HCEC 1CT (cell line): ENCODE measurements at regions not wholly inside any gene's neighbourhood (a gene's known extent, or its start where the extent isn't known, plus 50 kb on each side); places are given as distances from the start of the nearest gene placed in this dataset.
"Not testable (repeated sequence)": the region's sequence is repeated elsewhere in the genome, so short reads cannot be mapped to it uniquely, and the experiment has no call there.

ENCODE experiments used
- DNase-seq: peaks from one replicate; pipeline ENCODE4 v3.0.0-alpha.2; 2017

- not testable (repeated sequence) for DNase-seq
Observed at GRCh38 chr7:35910621-35911020, 109.8 kb downstream of the SEPTIN7 start.

- DNase-seq = not testable (repeated sequence)
Observed at GRCh38 chr7:35913350-35913749, 112.5 kb downstream of the SEPTIN7 start.

- not testable (repeated sequence) for DNase-seq
Observed at GRCh38 chr7:35914214-35914613, 113.4 kb downstream of the SEPTIN7 start.

GRCh38 chr7:35915247-35915955 is 114.5 kb downstream of the SEPTIN7 start:
- DNase-seq = not testable (repeated sequence)

GRCh38 chr7:35918217-35918616 is 117.4 kb downstream of the SEPTIN7 start:
- not testable (repeated sequence) for DNase-seq

- DNase-seq = not testable (repeated sequence)
Observed at GRCh38 chr7:35919607-35920006, 118.8 kb downstream of the SEPTIN7 start.

GRCh38 chr7:35921338-35921737 is 120.5 kb downstream of the SEPTIN7 start:
- not testable (repeated sequence) for DNase-seq

GRCh38 chr7:35924668-35925067 is 123.8 kb downstream of the SEPTIN7 start:
- not testable (repeated sequence) for DNase-seq

GRCh38 chr7:35926966-35927365 is 126.1 kb downstream of the SEPTIN7 start:
- not testable (repeated sequence) for DNase-seq

- DNase-seq = not testable (repeated sequence)
Observed at GRCh38 chr7:35931134-35931533, 130.3 kb downstream of the SEPTIN7 start.

- DNase-seq = not testable (repeated sequence)
Observed at GRCh38 chr7:35931551-35931950, 130.7 kb downstream of the SEPTIN7 start.

- DNase-seq = not testable (repeated sequence)
Observed at GRCh38 chr7:35940695-35941094, 139.8 kb downstream of the SEPTIN7 start.

GRCh38 chr7:35945621-35946020 is 144.8 kb downstream of the SEPTIN7 start:
- DNase-seq = not testable (repeated sequence)

GRCh38 chr7:35955735-35956134 is 154.9 kb downstream of the SEPTIN7 start:
- DNase-seq = not testable (repeated sequence)

GRCh38 chr7:35956988-35957387 is 156.1 kb downstream of the SEPTIN7 start:
- DNase-seq = not testable (repeated sequence)

- DNase-seq = not testable (repeated sequence)
Observed at GRCh38 chr7:35961260-35961659, 160.4 kb downstream of the SEPTIN7 start.

GRCh38 chr7:35962607-35963006 is 161.8 kb downstream of the SEPTIN7 start:
- not testable (repeated sequence) for DNase-seq

GRCh38 chr7:35967366-35968139 is 166.7 kb downstream of the SEPTIN7 start:
- no peak for DNase-seq

GRCh38 chr7:35968140-35968940 is 167.5 kb downstream of the SEPTIN7 start:
- no peak for DNase-seq

- no peak for DNase-seq
Observed at GRCh38 chr7:35969066-35969465, 168.2 kb downstream of the SEPTIN7 start.

- no peak for DNase-seq
Observed at GRCh38 chr7:35970458-35970857, 169.6 kb downstream of the SEPTIN7 start.

- DNase-seq = no peak
Observed at GRCh38 chr7:35971133-35971891, 170.5 kb downstream of the SEPTIN7 start.
